K562 (cell line): ENCODE measurements at regions not wholly inside any gene's neighbourhood (a gene's known extent, or its start where the extent isn't known, plus 50 kb on each side); places are given as distances from the start of the nearest gene placed in this dataset.
A peak's percentile ranks its signal among the peaks of the same experiment; 100 is the strongest.

Experiments used
- ATAC-seq: fragments of 200-7000 bp; cut with Tn5 transposase; 3 replicates; pipeline ENCODE4 v1.9.1; 2020; ENCODE audit warnings: moderate library complexity
- BruUV-seq: library from RNA; stranded (reverse); fragments of 400-500 nt; replicated peaks from 2 replicates; lab custom pipeline; 2021; lab: Mats Ljungman, UMichigan
- CTCF ChIA-PET: fragments of 300-600 bp; formaldehyde crosslinking; extraction: SDS; loops from one replicate; lab custom pipeline; 2021; ENCODE audit warnings: low intra/inter-chr PET ratio; lab: Yijun Ruan, JAX
- POLR2A ChIA-PET: fragments of 300-600, 350-650 bp; sonication (Branson Sonifier 250); formaldehyde crosslinking; extraction: SDS; loops from one replicate; lab custom pipeline; 2021; ENCODE audit warnings: antibody characterized with exemption, inconsistent platforms; lab: Yijun Ruan, JAX
- DNase-seq, 4 experiments: peaks; one replicate each; pipeline versions ENCODE4 v3.0.0 to v3.0.0-alpha.2; 2011 to 2018; ENCODE audit warnings: low spot score in 3 of 4, mixed read lengths in 3 of 4; ENCODE audit errors: extremely low read depth in 1 of 4
- FAIRE-seq: peaks from 2 replicates; lab custom pipeline; 2011; peaks lifted over from hg19 to GRCh38; lab: Jason Lieb, UNC
- H2AFZ ChIP-seq: 2 replicates; pipeline ENCODE4 v1.6.0; 2011; ENCODE audit warnings: low read depth, low read length, control low read depth, inconsistent platforms
- H3K27ac ChIP-seq: fragments of 200-600 bp; 3 replicates; pipeline ENCODE4 v1.8.0; 2011; ENCODE audit warnings: low read depth, mild to moderate bottlenecking, control low read depth, inconsistent platforms, low read length, moderate library complexity, mixed read lengths; ENCODE audit errors: extremely low read depth
- H3K27me3 ChIP-seq, 2 experiments: fragments of 300-600 bp in 1 of 2; 2 replicates in 1 of 2; 3 replicates in 1 of 2; pipeline versions ENCODE4 v1.6.0 to v1.8.0; 2011; ENCODE audit warnings: inconsistent platforms in 2 of 2, low read length in 2 of 2, mild to moderate bottlenecking in 1 of 2, mixed read lengths in 1 of 2, moderate library complexity in 1 of 2; ENCODE audit not compliant: control insufficient read depth in 2 of 2, insufficient read depth in 2 of 2
- H3K36me3 ChIP-seq: fragments of 300-600 bp; 3 replicates; pipeline ENCODE4 v1.8.0; 2011; ENCODE audit warnings: mild to moderate bottlenecking, low read length, inconsistent platforms; ENCODE audit not compliant: control insufficient read depth, insufficient read depth
- H3K4me1 ChIP-seq, 2 experiments: fragments of 200-600 bp in 1 of 2; replicated peaks in 1 of 2; 2 replicates in 1 of 2; 3 replicates in 1 of 2; pipeline versions ENCODE4 v1.5.1 to v1.8.0; 2011; ENCODE audit warnings: inconsistent platforms in 2 of 2, low read length in 2 of 2, mild to moderate bottlenecking in 1 of 2, mixed read lengths in 1 of 2, moderate library complexity in 1 of 2; ENCODE audit not compliant: control insufficient read depth in 2 of 2, insufficient read depth in 2 of 2
- H3K4me2 ChIP-seq: 2 replicates; pipeline ENCODE4 v1.6.1; 2011; ENCODE audit warnings: low read length, control low read depth, inconsistent platforms, mixed read lengths; ENCODE audit not compliant: insufficient read depth
- H3K4me3 ChIP-seq: fragments of 200-600 bp; sonication (generic), shearing (Covaris generic); 2 replicates; pipeline ENCODE4 v1.5.1; 2016; ENCODE audit warnings: control low read depth, inconsistent platforms
- H3K79me2 ChIP-seq: fragments of 200-600 bp; 3 replicates; pipeline ENCODE4 v1.8.0; 2011; ENCODE audit warnings: low read length, inconsistent platforms; ENCODE audit not compliant: control insufficient read depth, insufficient read depth
- H3K9ac ChIP-seq, 2 experiments: 2 replicates each; pipeline versions ENCODE4 v1.6.0 to v1.6.1; 2011; ENCODE audit warnings: low read depth in 2 of 2, low read length in 2 of 2, control low read depth in 1 of 2, inconsistent platforms in 1 of 2, mild to moderate bottlenecking in 1 of 2, mixed read lengths in 1 of 2; ENCODE audit not compliant: insufficient read depth in 1 of 2
- H3K9me1 ChIP-seq: one replicate; pipeline ENCODE4 v1.6.0; 2011; ENCODE audit warnings: inconsistent platforms, mild to moderate bottlenecking, low read length, moderate library complexity; ENCODE audit not compliant: control insufficient read depth, insufficient read depth
- H3K9me3 ChIP-seq: replicated peaks from 2 replicates; pipeline ENCODE4 v1.5.1; 2011; ENCODE audit warnings: low read depth, low read length, inconsistent platforms; ENCODE audit not compliant: control insufficient read depth, insufficient read depth
- H4K20me1 ChIP-seq: replicated peaks from 2 replicates; pipeline ENCODE4 v1.6.1; 2011; ENCODE audit warnings: low read length, inconsistent platforms, mixed read lengths; ENCODE audit not compliant: control insufficient read depth, insufficient read depth
- CXXC5 ChIP-seq: fragments of 250-450 bp; sonication (Bioruptor Pico); IDR thresholded peaks from 2 replicates; pipeline ENCODE4 v1.8.0; 2022; ENCODE audit warnings: inconsistent platforms, mild to moderate bottlenecking, moderate library complexity
- FOXA1 ChIP-seq: fragments of 450-650 bp; IDR thresholded peaks from 2 replicates; pipeline ENCODE4 v1.6.1; 2016; ENCODE audit warnings: mild to moderate bottlenecking, borderline replicate concordance
- GTF3C2 ChIP-seq: IDR thresholded peaks from 3 replicates; pipeline ENCODE4 v1.6.1; 2011; ENCODE audit warnings: borderline replicate concordance, mild to moderate bottlenecking, moderate library complexity; ENCODE audit not compliant: insufficient read length; ENCODE audit errors: extremely low read depth
- HIVEP1 ChIP-seq: fragments of 250-450 bp; sonication (Bioruptor Pico); IDR thresholded peaks from 2 replicates; pipeline ENCODE4 v1.4.0; 2020; ENCODE audit warnings: mild to moderate bottlenecking
- MTA1 ChIP-seq: fragments of 450-650 bp; IDR thresholded peaks from 2 replicates; pipeline ENCODE4 v1.6.1; 2017; ENCODE audit warnings: borderline replicate concordance
- NR2C2 ChIP-seq, 2 experiments: fragments of 200-800 bp in 1 of 2; sonication (Bioruptor generic) in 1 of 2; sonication (generic) in 1 of 2; formaldehyde crosslinking in 1 of 2; IDR thresholded peaks; 2 replicates each; pipeline versions ENCODE4 v1.6.1 to v1.8.0; 2016 to 2022; ENCODE audit warnings: mild to moderate bottlenecking in 1 of 2, missing compliant biosample characterization in 1 of 2, missing genetic modification characterization in 1 of 2, missing genetic modification reagents in 1 of 2
- ZNF143 ChIP-seq: sonication (generic); formaldehyde crosslinking; IDR thresholded peaks from 2 replicates; pipeline ENCODE4 v1.9.0; 2022; ENCODE audit warnings: mild to moderate bottlenecking, missing genetic modification reagents
- ZNF830 ChIP-seq: fragments of 250-450 bp; sonication (Bioruptor Pico); IDR thresholded peaks from 2 replicates; pipeline ENCODE4 v1.5.0; 2021; ENCODE audit warnings: mild to moderate bottlenecking
- WGBS: fragments of 100-300 bp; shearing (Covaris generic); methylation state at CpG from one replicate; pipeline ENCODE4 v1.1.6; 2016; ENCODE audit warnings: low coverage, mixed read lengths; ENCODE audit not compliant: insufficient coverage; ENCODE audit errors: missing lambda C conversion rate; 5-methylcytosine and 5-hydroxymethylcytosine counted together
- in situ Hi-C: fragments of 300-500 bp; cut with MboI; formaldehyde crosslinking; loops from 4 replicates; pipeline ENCODE4 v1.15.0; 2018; ENCODE audit warnings: inconsistent platforms, mixed read lengths
- intact Hi-C: fragments of 100-400 bp; cut with micrococcal nuclease; formaldehyde crosslinking; loops from 2 replicates; pipeline ENCODE4 v1.14.2; 2022

- Histone ChIP-seq H3K79me2 (no peaks in the 10 kb centered on the region), H3K4me3 (no peak overlapping the region), H4K20me1 (no peaks in the 10 kb centered on the region)
- no peak for ATAC-seq
- 39% methylated on average over 5 of the region's 5 CpGs for WGBS
- TF ChIP-seq ZNF143 (CRISPR knock-in tag): no peak
- TF ChIP-seq MTA1: no peak
- TF ChIP-seq GTF3C2: no peak
- TF ChIP-seq HIVEP1 (CRISPR knock-in tag): no peak
- no peak for TF ChIP-seq NR2C2 (CRISPR knock-in tag; IDR thresholded peaks at IDR 0.05)
- 0 out of 2 replicates have a peak, but pooled peaks have one; percentile 1 for TF ChIP-seq NR2C2 (tag; IDR thresholded peaks at IDR 0.05)
- TF ChIP-seq ZNF830 (CRISPR knock-in tag): no peak
- no peak for TF ChIP-seq CXXC5 (CRISPR knock-in tag)
- no peak for TF ChIP-seq FOXA1
- TF ChIP-seq, all 486 proteins: peak for 1
- POLR2A ChIA-PET: interaction anchor here (0.6 to 1.5 kb wide), 5 partner anchors 9 to 49 kb away, joined by 3 to 5 read pairs (median 3); no protein-coding TSS in a partner anchor
- Histone ChIP-seq H3K36me3 (no peaks in the 10 kb centered on the region), H3K9ac (no peak overlapping the region; a peak in 1 of 4 replicates), H3K27me3 (no peaks in the 10 kb centered on the region), H2AFZ (no peak overlapping the region), H3K9me1 (no peaks in the 10 kb centered on the region), H3K4me2 (no peak overlapping the region), H3K4me1 (peaks cover 6 to 23% of the 10 kb centered on the region in 2 experiments; a peak in 3 of 5 replicates), H3K9me3 (no peaks in the 10 kb centered on the region), H3K27ac (no peak overlapping the region)
- DNase-seq (no peak), FAIRE-seq (no peak)
- CTCF ChIA-PET: no interaction called here
- intact Hi-C loops (no loop called here), in situ Hi-C loops (no loop called here)
- no TSS peak for BruUV-seq
Observed at GRCh38 chr3:14288833-14289451, 110.3 kb downstream of the LSM3 start.
